Hepatocyte (in vitro differentiated cells): ENCODE measurements at regions not wholly inside any gene's neighbourhood (a gene's known extent, or its start where the extent isn't known, plus 50 kb on each side); places are given as distances from the start of the nearest gene placed in this dataset.

Experiments used
- DNase-seq: peaks from one replicate; pipeline ENCODE4 v3.0.0-alpha.2; 2016; ENCODE audit warnings: low spot score
- H2AFZ ChIP-seq: fragments of 200-600 bp; sonication (generic); 2 replicates; pipeline ENCODE4 v1.6.0; 2016; ENCODE audit warnings: antibody characterized with exemption, mild to moderate bottlenecking
- H3K27ac ChIP-seq: fragments of 200-600 bp; sonication (generic); 2 replicates; pipeline ENCODE4 v1.5.1; 2016; ENCODE audit warnings: mild to moderate bottlenecking
- H3K27me3 ChIP-seq: fragments of 200-600 bp; sonication (generic); 2 replicates; pipeline ENCODE4 v1.6.1; 2016
- H3K36me3 ChIP-seq: fragments of 200-600 bp; sonication (generic); replicated peaks from 2 replicates; pipeline ENCODE4 v1.5.1; 2016; ENCODE audit warnings: low read depth; ENCODE audit not compliant: insufficient read depth
- H3K4me1 ChIP-seq: fragments of 200-600 bp; sonication (generic); 2 replicates; pipeline ENCODE4 v1.5.1; 2016; ENCODE audit warnings: mild to moderate bottlenecking, moderate library complexity; ENCODE audit not compliant: insufficient read depth
- H3K4me2 ChIP-seq: fragments of 200-600 bp; sonication (generic); 2 replicates; pipeline ENCODE4 v1.6.0; 2016
- H3K4me3 ChIP-seq: fragments of 200-600 bp; sonication (generic); 2 replicates; pipeline ENCODE4 v1.5.1; 2016; ENCODE audit warnings: mild to moderate bottlenecking
- H3K79me2 ChIP-seq: fragments of 200-600 bp; sonication (generic); 2 replicates; pipeline ENCODE4 v1.6.0; 2017; ENCODE audit warnings: mild to moderate bottlenecking
- H3K9me2 ChIP-seq: fragments of 200-600 bp; sonication (generic); replicated peaks from 2 replicates; pipeline ENCODE4 v1.6.0; 2017; ENCODE audit warnings: mild to moderate bottlenecking; ENCODE audit not compliant: insufficient read depth
- H3K9me3 ChIP-seq: fragments of 200-600 bp; sonication (generic); 2 replicates; pipeline ENCODE4 v1.5.1; 2016; ENCODE audit warnings: low read depth, mild to moderate bottlenecking
- H4K20me1 ChIP-seq: fragments of 200-600 bp; sonication (generic); 2 replicates; pipeline ENCODE4 v1.6.0; 2016; ENCODE audit warnings: mild to moderate bottlenecking; ENCODE audit not compliant: insufficient read depth, poor library complexity, severe bottlenecking
- CTCF ChIP-seq: fragments of 200-600 bp; sonication (generic); IDR thresholded peaks from 2 replicates; pipeline ENCODE4 v1.5.1; 2016; ENCODE audit warnings: antibody characterized with exemption, mild to moderate bottlenecking; ENCODE audit not compliant: poor library complexity
- EZH2 ChIP-seq: fragments of 200-600 bp; sonication (generic); IDR thresholded peaks from 2 replicates; pipeline ENCODE4 v1.6.1; 2016; ENCODE audit warnings: antibody characterized with exemption, mild to moderate bottlenecking, borderline replicate concordance
- EZH2phosphoT487 ChIP-seq: fragments of 200-600 bp; sonication (generic); IDR thresholded peaks from one replicate; pipeline ENCODE4 v1.6.1; 2018; ENCODE audit warnings: antibody characterized with exemption, mild to moderate bottlenecking, low read depth, moderate library complexity; ENCODE audit not compliant: unreplicated experiment, severe bottlenecking
- WGBS: methylation state at CpG from one replicate; pipeline ENCODE4 v1.1.6; 2016; ENCODE audit warnings: low lambda C conversion rate; ENCODE audit errors: missing lambda C conversion rate; 5-methylcytosine and 5-hydroxymethylcytosine counted together

DNA sequence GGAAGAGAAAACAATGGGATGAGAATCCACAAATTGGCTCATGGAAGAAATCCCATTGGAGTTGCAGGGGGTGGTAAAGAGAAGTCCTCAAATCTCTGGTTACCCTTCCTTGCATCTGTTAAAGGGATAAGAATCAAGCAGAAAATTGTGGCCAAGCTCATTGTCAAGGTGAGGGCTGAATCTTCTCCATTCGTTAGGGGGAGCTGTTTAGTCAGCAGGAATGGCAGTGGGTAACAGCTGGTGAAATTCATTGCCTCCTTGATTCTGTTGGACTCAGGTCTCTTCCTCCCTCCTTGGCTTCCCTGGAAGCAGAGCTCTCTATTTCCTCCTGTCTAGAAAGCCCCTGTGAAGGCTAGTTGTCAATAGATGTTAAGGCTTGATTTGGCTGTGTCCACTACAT, 343.1 kb upstream of the SEMA6D start:
- H3K27me3 ChIP-seq = peaks cover 3% of the 10 kb centered on the region
- 0% methylated on average over 1 of the region's 1 CpG for WGBS

DNA sequence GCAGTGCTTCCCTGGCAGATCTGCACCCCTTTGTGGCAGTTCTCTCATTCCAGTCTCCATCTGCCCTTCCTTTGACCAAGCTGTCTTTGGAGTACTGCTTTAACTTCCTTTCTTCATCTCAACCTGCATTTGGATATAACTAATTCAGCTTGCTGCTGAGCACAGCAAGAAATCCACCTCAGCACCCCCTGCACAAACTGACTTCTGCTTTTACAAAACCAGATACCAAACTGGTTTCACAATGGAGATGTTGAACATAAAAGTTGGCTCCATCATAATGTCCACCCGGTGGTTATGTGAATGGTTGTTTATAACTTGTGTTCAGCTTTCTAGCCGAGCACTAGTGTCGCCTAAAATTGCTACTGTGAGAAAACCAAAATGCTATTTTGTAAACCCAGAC, 341.1 kb upstream of the SEMA6D start:
- Histone ChIP-seq H2AFZ (no peak overlapping the region), H3K27ac (no peak overlapping the region), H3K4me2 (no peak overlapping the region), H3K36me3 (no peaks in the 10 kb centered on the region), H3K4me1 (no peaks in the 10 kb centered on the region), H3K79me2 (no peaks in the 10 kb centered on the region), H3K9me2 (no peaks in the 10 kb centered on the region), H3K4me3 (no peak overlapping the region), H4K20me1 (no peaks in the 10 kb centered on the region), H3K27me3 (peaks cover 3% of the 10 kb centered on the region), H3K9me3 (no peaks in the 10 kb centered on the region)
- TF ChIP-seq CTCF = no peak
- TF ChIP-seq EZH2phosphoT487 = no peak
- TF ChIP-seq EZH2 = no peak
- WGBS = 54% methylated on average over 3 of the region's 3 CpGs
- no peak for DNase-seq

More for the DNA sequence above, 343.1 kb upstream of the SEMA6D start:
- no peaks in the 10 kb centered on the region for H3K36me3 ChIP-seq
- no peaks in the 10 kb centered on the region for H4K20me1 ChIP-seq
- no peak for TF ChIP-seq EZH2phosphoT487
- peak; percentile 10 for TF ChIP-seq CTCF
- no peak overlapping the region for H3K4me2 ChIP-seq
- no peak overlapping the region for H3K27ac ChIP-seq
- H3K9me2 ChIP-seq = no peaks in the 10 kb centered on the region
- no peaks in the 10 kb centered on the region for H3K79me2 ChIP-seq
- H3K9me3 ChIP-seq = no peaks in the 10 kb centered on the region
- DNase-seq = no peak
- H3K4me1 ChIP-seq = no peaks in the 10 kb centered on the region
- no peak overlapping the region for H2AFZ ChIP-seq
- no peak overlapping the region for H3K4me3 ChIP-seq

DNA sequence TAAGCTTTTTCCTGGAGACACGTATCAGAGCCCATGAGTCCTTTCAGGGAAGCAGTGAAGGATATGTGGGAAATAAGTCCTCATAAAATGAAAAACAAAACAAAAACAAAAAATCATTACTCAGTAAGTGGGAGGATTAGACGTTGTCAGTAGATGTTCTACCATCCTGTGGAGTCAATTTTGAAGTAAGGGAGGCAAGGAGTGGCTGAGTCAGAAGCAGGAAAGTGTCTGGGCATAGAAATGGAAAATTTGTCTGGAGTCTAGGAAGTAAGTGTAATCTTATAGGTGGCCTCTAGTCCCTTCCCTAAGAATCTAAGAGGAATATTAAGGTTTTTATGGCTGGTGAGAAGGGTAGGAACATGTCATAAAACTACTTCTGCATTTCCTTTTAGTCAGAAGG, 339.8 kb upstream of the SEMA6D start:
- DNase-seq = no peak
- peaks cover 3% of the 10 kb centered on the region for H3K27me3 ChIP-seq
- H2AFZ ChIP-seq = no peak overlapping the region
- H3K4me3 ChIP-seq = no peak overlapping the region
- TF ChIP-seq CTCF (no peak), EZH2 (no peak), EZH2phosphoT487 (no peak)
- no peaks in the 10 kb centered on the region for H3K4me1 ChIP-seq
- H3K27ac ChIP-seq = no peak overlapping the region
- H3K9me2 ChIP-seq = no peaks in the 10 kb centered on the region
- no peaks in the 10 kb centered on the region for H3K79me2 ChIP-seq
- 47% methylated on average over 2 of the region's 2 CpGs for WGBS
- H4K20me1 ChIP-seq = no peaks in the 10 kb centered on the region
- no peaks in the 10 kb centered on the region for H3K36me3 ChIP-seq
- H3K9me3 ChIP-seq = no peaks in the 10 kb centered on the region
- no peak overlapping the region for H3K4me2 ChIP-seq

DNA sequence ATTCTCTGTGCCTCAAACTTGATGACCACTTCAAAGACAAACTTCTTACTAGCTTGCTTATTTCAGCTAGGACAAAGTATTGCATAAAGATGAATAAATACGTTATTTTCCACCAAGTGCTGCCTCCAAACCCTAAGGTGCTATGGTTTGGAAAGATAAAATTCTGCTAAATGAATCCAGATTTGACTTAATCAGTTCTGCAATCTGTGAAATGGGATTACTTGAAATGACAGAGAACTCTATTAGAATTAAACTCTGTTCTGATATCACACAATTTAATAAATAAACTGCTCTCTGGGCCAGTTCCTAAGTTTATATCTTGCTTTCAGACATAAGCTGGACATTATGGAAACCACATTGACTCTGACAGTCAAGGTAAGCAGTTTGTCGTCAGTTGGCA, 338.8 kb upstream of the SEMA6D start:
- no peak for DNase-seq
- Histone ChIP-seq H3K9me2 (no peaks in the 10 kb centered on the region), H3K36me3 (no peaks in the 10 kb centered on the region), H3K9me3 (no peaks in the 10 kb centered on the region), H3K79me2 (no peaks in the 10 kb centered on the region), H3K4me2 (no peak overlapping the region), H3K4me3 (no peak overlapping the region), H3K27ac (no peak overlapping the region), H3K27me3 (peaks cover 3% of the 10 kb centered on the region), H3K4me1 (peaks cover under 1% of the 10 kb centered on the region), H4K20me1 (no peaks in the 10 kb centered on the region), H2AFZ (no peak overlapping the region)
- WGBS = 46% methylated on average over 2 of the region's 2 CpGs
- TF ChIP-seq EZH2 (no peak), CTCF (no peak), EZH2phosphoT487 (no peak)
